22Rv1 (cell line): ENCODE measurements at regions not wholly inside any gene's neighbourhood (a gene's known extent, or its start where the extent isn't known, plus 50 kb on each side); places are given as distances from the start of the nearest gene placed in this dataset.

ENCODE experiments used
- H3K27ac ChIP-seq: fragments of 450-650 bp; 2 replicates; pipeline ENCODE4 v1.5.1; 2017
- CTCF ChIP-seq: fragments of 450-650 bp; IDR thresholded peaks from 2 replicates; pipeline ENCODE4 v1.5.1; 2017; ENCODE audit warnings: mild to moderate bottlenecking
- ZFX ChIP-seq: fragments of 450-650 bp; IDR thresholded peaks from 2 replicates; pipeline ENCODE4 v1.6.1; 2017; ENCODE audit warnings: antibody characterized with exemption, borderline replicate concordance

- TF ChIP-seq CTCF (no peak), ZFX (no peak)
- no peak overlapping the region for H3K27ac ChIP-seq
Measured at GRCh38 chr14:42163136-42163535, 556.5 kb downstream of the LRFN5 start.

GRCh38 chr14:42159138-42159537 lies 552.5 kb downstream of the LRFN5 start:
- H3K27ac ChIP-seq: no peak overlapping the region
- no peak for TF ChIP-seq CTCF
- TF ChIP-seq ZFX: no peak

GRCh38 chr14:42149609-42150261 lies 543.1 kb downstream of the LRFN5 start:
- TF ChIP-seq ZFX: no peak
- no peak for TF ChIP-seq CTCF
- H3K27ac ChIP-seq: no peak overlapping the region

GRCh38 chr14:42145766-42146165 lies 539.1 kb downstream of the LRFN5 start:
- H3K27ac ChIP-seq: no peak overlapping the region
- no peak for TF ChIP-seq ZFX
- TF ChIP-seq CTCF: no peak

GRCh38 chr14:42143114-42143513 lies 536.4 kb downstream of the LRFN5 start:
- H3K27ac ChIP-seq: no peak overlapping the region
- TF ChIP-seq CTCF (no peak), ZFX (no peak)

GRCh38 chr14:42141328-42141727 lies 534.7 kb downstream of the LRFN5 start:
- H3K27ac ChIP-seq: no peak overlapping the region
- TF ChIP-seq ZFX: no peak

- TF ChIP-seq CTCF (no peak), ZFX (no peak)
- no peak overlapping the region for H3K27ac ChIP-seq
Measured at GRCh38 chr14:42140831-42141279, 534.2 kb downstream of the LRFN5 start.

GRCh38 chr14:42140001-42140400 lies 533.3 kb downstream of the LRFN5 start:
- no peak for TF ChIP-seq ZFX
- H3K27ac ChIP-seq: no peak overlapping the region
